ENCODE measurements at regions not wholly inside any gene's neighbourhood (a gene's known extent, or its start where the extent isn't known, plus 50 kb on each side); places are given as distances from the start of the nearest gene placed in this dataset.

DNA sequence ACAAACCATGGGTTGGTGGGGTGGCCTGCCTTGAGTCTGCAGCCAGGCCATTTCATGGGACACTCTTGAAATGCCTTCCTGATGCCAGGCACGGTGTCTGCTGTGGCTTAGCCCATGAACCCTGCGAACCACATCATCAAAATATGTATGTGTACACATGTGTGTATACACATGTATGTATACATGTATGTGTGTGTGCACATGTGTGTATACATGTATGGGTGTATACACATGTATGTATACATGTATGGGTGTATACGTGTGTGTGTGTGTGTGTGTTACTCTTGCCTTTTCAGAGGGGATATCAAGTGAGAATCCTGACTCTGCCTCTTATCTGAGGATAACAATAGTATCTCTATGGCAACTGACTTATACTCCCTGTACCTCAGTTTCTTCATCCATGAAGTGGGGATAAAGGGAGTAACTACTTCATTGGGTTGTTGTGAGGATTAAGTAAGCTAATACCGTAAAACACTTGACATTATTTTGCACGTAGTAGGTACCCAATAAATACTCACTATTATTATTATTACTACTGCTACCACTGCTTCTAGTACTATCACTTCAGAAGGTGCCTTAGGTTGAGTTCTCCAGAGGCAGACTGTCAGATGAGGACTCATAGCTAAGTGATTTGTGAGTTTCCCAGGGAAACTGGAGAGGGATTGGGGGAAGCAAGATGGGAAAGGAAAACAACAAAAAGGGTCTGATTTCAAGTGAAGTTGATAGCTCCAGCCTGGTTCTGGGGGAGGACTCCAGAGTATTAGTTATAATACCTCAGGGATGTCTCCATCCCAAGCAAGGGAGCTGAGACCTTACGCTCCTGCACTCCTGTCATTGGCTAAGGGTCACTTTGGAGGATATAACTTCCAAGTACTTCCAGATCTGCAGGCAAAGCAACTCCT lies 110.5 kb downstream of the VEGFA start:
- no peaks in the 10 kb centered on the region for H3K9me3 ChIP-seq (replicated peaks; ENCODE audit: control insufficient read depth, insufficient read depth, low read length)
- no peaks in the 10 kb centered on the region for H3K9me1 ChIP-seq (replicated peaks; ENCODE audit: control insufficient read depth, extremely low read depth, insufficient read depth, low read length)
- ChIA-PET CTCF (interaction anchor here (1.7 kb wide), 1 partner anchor 194 kb away, joined by 5 read pairs; no protein-coding TSS in a partner anchor), POLR2A (no interaction called here)
- no peak overlapping the region for H2AFZ ChIP-seq (ENCODE audit: low read depth, low read length)
- no peak for TF ChIP-seq EZH2 (IDR thresholded peaks at IDR 0.05; ENCODE audit: borderline replicate concordance, low read depth, low read length, severe bottlenecking)
- TF ChIP-seq GATA2 (IDR thresholded peaks at IDR 0.05; ENCODE audit: insufficient read depth, insufficient read length, low read depth, low read length) = no peak
- TF ChIP-seq MYC (IDR thresholded peaks at IDR 0.05; ENCODE audit: low read depth, low read length) = no peak
- no peak for TF ChIP-seq POLR2A (IDR thresholded peaks at IDR 0.05; ENCODE audit: low read depth, low read length)
- no peak for TF ChIP-seq FOS (IDR thresholded peaks at IDR 0.05; ENCODE audit: borderline replicate concordance, insufficient read depth, low read length)
- TF ChIP-seq, protein P1, sequence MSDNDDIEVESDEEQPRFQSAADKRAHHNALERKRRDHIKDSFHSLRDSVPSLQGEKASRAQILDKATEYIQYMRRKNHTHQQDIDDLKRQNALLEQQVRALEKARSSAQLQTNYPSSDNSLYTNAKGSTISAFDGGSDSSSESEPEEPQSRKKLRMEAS (IDR thresholded peaks at IDR 0.05; ENCODE audit: insufficient read depth, insufficient read length) = no peak
- TF ChIP-seq POLR2AphosphoS5 (IDR thresholded peaks at IDR 0.05; ENCODE audit: insufficient read depth, low read depth, low read length) = no peak
- no peak for TF ChIP-seq JUN (IDR thresholded peaks at IDR 0.05; ENCODE audit: borderline replicate concordance, insufficient read depth, insufficient read length, low read depth)
- TF ChIP-seq, protein P2, sequence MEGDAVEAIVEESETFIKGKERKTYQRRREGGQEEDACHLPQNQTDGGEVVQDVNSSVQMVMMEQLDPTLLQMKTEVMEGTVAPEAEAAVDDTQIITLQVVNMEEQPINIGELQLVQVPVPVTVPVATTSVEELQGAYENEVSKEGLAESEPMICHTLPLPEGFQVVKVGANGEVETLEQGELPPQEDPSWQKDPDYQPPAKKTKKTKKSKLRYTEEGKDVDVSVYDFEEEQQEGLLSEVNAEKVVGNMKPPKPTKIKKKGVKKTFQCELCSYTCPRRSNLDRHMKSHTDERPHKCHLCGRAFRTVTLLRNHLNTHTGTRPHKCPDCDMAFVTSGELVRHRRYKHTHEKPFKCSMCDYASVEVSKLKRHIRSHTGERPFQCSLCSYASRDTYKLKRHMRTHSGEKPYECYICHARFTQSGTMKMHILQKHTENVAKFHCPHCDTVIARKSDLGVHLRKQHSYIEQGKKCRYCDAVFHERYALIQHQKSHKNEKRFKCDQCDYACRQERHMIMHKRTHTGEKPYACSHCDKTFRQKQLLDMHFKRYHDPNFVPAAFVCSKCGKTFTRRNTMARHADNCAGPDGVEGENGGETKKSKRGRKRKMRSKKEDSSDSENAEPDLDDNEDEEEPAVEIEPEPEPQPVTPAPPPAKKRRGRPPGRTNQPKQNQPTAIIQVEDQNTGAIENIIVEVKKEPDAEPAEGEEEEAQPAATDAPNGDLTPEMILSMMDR (IDR thresholded peaks at IDR 0.05; ENCODE audit: extremely low read depth in 1 of 2, insufficient read depth in 1 of 2, low read depth in 1 of 2, low read length in 2 of 2) = no peak
- H3K36me3 ChIP-seq (ENCODE audit: control insufficient read depth in 2 of 2, extremely low read depth in 1 of 2, insufficient read depth in 2 of 2, low read length in 2 of 2) = no peaks in the 10 kb centered on the region
- no peaks in the 10 kb centered on the region for H3K27me3 ChIP-seq (ENCODE audit: control insufficient read depth in 2 of 2, insufficient read depth in 2 of 2, low read length in 2 of 2)
- intact Hi-C loops (cut with micrococcal nuclease) (no loop called here), dilution Hi-C loops (cut with MboI; ENCODE audit: extremely low pct_ligation_motif_present, low sequenced_read_pairs) (no loop called here)
- no TSS peak for BruUV-seq (replicated peaks)
- no peak overlapping the region for H3K9ac ChIP-seq (replicated peaks; ENCODE audit: extremely low read depth, insufficient read depth, low read length)
- FAIRE-seq (no peak), DNase-seq (ENCODE audit: low read depth, low spot score) (no peak)
- H3K4me2 ChIP-seq (ENCODE audit: insufficient read depth, low read length) = no peak overlapping the region
- no peak overlapping the region for H3K27ac ChIP-seq (ENCODE audit: insufficient read depth, low read depth, low read length)
- H3K79me2 ChIP-seq (ENCODE audit: control insufficient read depth, insufficient read depth, low read length) = no peaks in the 10 kb centered on the region
- H4K20me1 ChIP-seq (replicated peaks; ENCODE audit: control insufficient read depth, extremely low read depth, insufficient read depth, low read length) = no peaks in the 10 kb centered on the region
- H3K4me3 ChIP-seq (replicated peaks in 1 of 3; ENCODE audit: insufficient read depth in 1 of 3, low read depth in 1 of 3, low read length in 3 of 3) = no peak overlapping the region
- H3K4me1 ChIP-seq (ENCODE audit: control insufficient read depth, extremely low read depth, insufficient read depth, low read length) = no peaks in the 10 kb centered on the region

Data from endothelial cell of umbilical vein (primary cell).